Neuronal stem cell (in vitro differentiated cells): ENCODE measurements at regions not wholly inside any gene's neighbourhood (a gene's known extent, or its start where the extent isn't known, plus 50 kb on each side); places are given as distances from the start of the nearest gene placed in this dataset.

Experiments used
- DNase-seq: peaks from one replicate; pipeline ENCODE4 v3.0.0-alpha.2; 2013; ENCODE audit warnings: low spot score
- H2AFZ ChIP-seq: one replicate; pipeline ENCODE4 v1.6.1; 2013; ENCODE audit warnings: mild to moderate bottlenecking, low read length, inconsistent platforms
- H2AK5ac ChIP-seq: 2 replicates; pipeline ENCODE4 v1.6.1; 2013; ENCODE audit warnings: low read depth, mild to moderate bottlenecking, inconsistent platforms, low read length, moderate library complexity, mixed read lengths
- H2BK120ac ChIP-seq: 2 replicates; pipeline ENCODE4 v1.6.1; 2013; ENCODE audit warnings: low read depth, mild to moderate bottlenecking, inconsistent platforms, low read length, moderate library complexity, mixed read lengths
- H2BK12ac ChIP-seq: one replicate; pipeline ENCODE4 v1.6.1; 2013; ENCODE audit warnings: low read length, inconsistent platforms
- H2BK15ac ChIP-seq: 2 replicates; pipeline ENCODE4 v1.6.1; 2013; ENCODE audit warnings: mild to moderate bottlenecking, low read length, inconsistent platforms, mixed read lengths
- H2BK5ac ChIP-seq: one replicate; pipeline ENCODE4 v1.6.1; 2013; ENCODE audit warnings: inconsistent platforms, mild to moderate bottlenecking, low read length, moderate library complexity
- H3K14ac ChIP-seq: one replicate; pipeline ENCODE4 v1.6.1; 2013; ENCODE audit warnings: low read length, inconsistent platforms
- H3K18ac ChIP-seq: 2 replicates; pipeline ENCODE4 v1.6.1; 2013; ENCODE audit warnings: low read length, inconsistent platforms
- H3K23ac ChIP-seq: 2 replicates; pipeline ENCODE4 v1.6.1; 2013; ENCODE audit warnings: low read depth, mild to moderate bottlenecking, mixed read lengths, low read length, inconsistent platforms; ENCODE audit not compliant: poor library complexity
- H3K27ac ChIP-seq: replicated peaks from 3 replicates; pipeline ENCODE4 v1.5.1; 2013; ENCODE audit warnings: low read length, inconsistent platforms
- H3K27me3 ChIP-seq, 3 experiments: 2 replicates each; pipeline ENCODE4 v1.6.1; 2013; ENCODE audit warnings: low read length in 3 of 3, mild to moderate bottlenecking in 2 of 3, inconsistent platforms in 1 of 3, low read depth in 1 of 3, mixed read lengths in 1 of 3, moderate library complexity in 1 of 3; ENCODE audit not compliant: control insufficient read depth in 3 of 3, insufficient read depth in 3 of 3
- H3K36me3 ChIP-seq, 2 donors: replicated peaks in 1 of 2; 2 replicates each; pipeline ENCODE4 v1.6.1; 2013; ENCODE audit warnings: low read length in 2 of 2; ENCODE audit not compliant: control insufficient read depth in 2 of 2, insufficient read depth in 2 of 2
- H3K4ac ChIP-seq: 2 replicates; pipeline ENCODE4 v1.6.1; 2013; ENCODE audit warnings: inconsistent platforms, mild to moderate bottlenecking, low read length, moderate library complexity
- H3K4me1 ChIP-seq, 2 donors: 1 replicate in 1 of 2; 2 replicates in 1 of 2; pipeline ENCODE4 v1.6.1; 2013; ENCODE audit warnings: low read length in 2 of 2, low read depth in 1 of 2; ENCODE audit not compliant: control insufficient read depth in 2 of 2, insufficient read depth in 1 of 2
- H3K4me2 ChIP-seq: one replicate; pipeline ENCODE4 v1.6.1; 2013; ENCODE audit warnings: mild to moderate bottlenecking, low read length, inconsistent platforms; ENCODE audit not compliant: insufficient read depth, poor library complexity, severe bottlenecking
- H3K4me3 ChIP-seq, 2 donors: 2 replicates each; pipeline ENCODE4 v1.5.1; 2013; ENCODE audit warnings: low read length in 2 of 2, mild to moderate bottlenecking in 2 of 2, inconsistent platforms in 1 of 2, moderate library complexity in 1 of 2
- H3K79me1 ChIP-seq: one replicate; pipeline ENCODE4 v1.6.1; 2013; ENCODE audit warnings: low read depth, mild to moderate bottlenecking, inconsistent platforms, low read length, moderate library complexity
- H3K9ac ChIP-seq: one replicate; pipeline ENCODE4 v1.6.1; 2013; ENCODE audit warnings: mild to moderate bottlenecking, low read depth, low read length, inconsistent platforms; ENCODE audit not compliant: poor library complexity
- H3K9me3 ChIP-seq, 2 donors: replicated peaks in 1 of 2; 2 replicates each; pipeline versions ENCODE3 to v1.6.1; 2013; ENCODE audit warnings: low read length in 2 of 2, mild to moderate bottlenecking in 2 of 2, inconsistent platforms in 1 of 2, low read depth in 1 of 2, mixed read lengths in 1 of 2, moderate library complexity in 1 of 2; ENCODE audit not compliant: control insufficient read depth in 2 of 2, insufficient read depth in 1 of 2
- H4K8ac ChIP-seq: one replicate; pipeline ENCODE4 v1.6.1; 2013; ENCODE audit warnings: low read depth, mild to moderate bottlenecking, inconsistent platforms, low read length, moderate library complexity
- H4K91ac ChIP-seq: one replicate; pipeline ENCODE4 v1.6.1; 2013; ENCODE audit warnings: low read length, low read depth, mild to moderate bottlenecking, inconsistent platforms; ENCODE audit not compliant: poor library complexity
- WGBS, 2 donors: extraction: QIAGEN DNeasy Blood & Tissue Kit; methylation state at CpG; one replicate each; pipeline ENCODE4 v1.1.7; 2013; ENCODE audit warnings: missing lambda C conversion rate in 2 of 2, mixed read lengths in 1 of 2; ENCODE audit not compliant: insufficient read length in 2 of 2, insufficient replicate concordance in 1 of 2; ENCODE audit errors: extremely low coverage in 2 of 2; 5-methylcytosine and 5-hydroxymethylcytosine counted together

DNA sequence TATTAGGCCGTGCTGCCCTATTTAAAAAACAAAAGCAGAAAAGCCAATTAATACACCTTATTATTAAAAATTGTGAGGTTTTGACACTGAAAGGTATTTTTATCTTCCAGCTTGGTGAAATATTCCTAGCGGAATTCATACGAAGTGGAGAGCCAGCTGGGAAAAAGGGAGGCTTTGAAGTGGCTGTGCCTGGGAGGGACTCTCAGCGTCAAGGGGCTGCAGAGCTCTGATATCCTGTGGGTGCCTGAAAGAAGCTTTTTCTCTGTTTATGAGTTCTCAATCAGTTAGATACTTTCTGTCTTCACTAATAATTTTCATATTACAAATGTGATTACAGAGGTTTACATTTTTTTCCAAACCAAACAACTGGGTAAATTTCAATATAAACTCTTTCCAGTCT is 140.2 kb upstream of the MIR17HG start:
- Histone ChIP-seq H3K9ac (no peak overlapping the region), H4K8ac (no peak overlapping the region), H3K14ac (no peak overlapping the region), H2BK15ac (no peak overlapping the region), H3K27ac (no peak overlapping the region), H2BK12ac (no peak overlapping the region), H3K4me3 (no peak overlapping the region), H3K27me3 (no peaks in the 10 kb centered on the region), H3K18ac (no peak overlapping the region), H3K79me1 (no peaks in the 10 kb centered on the region), H3K9me3 (peaks cover 3 to 11% of the 10 kb centered on the region in 2 donors), H3K23ac (no peak overlapping the region), H3K36me3 (peaks cover 0 to 1% of the 10 kb centered on the region in 2 donors), H3K4ac (no peak overlapping the region), H3K4me1 (peaks cover 6 to 9% of the 10 kb centered on the region in 2 donors), H2BK120ac (no peak overlapping the region), H2AFZ (peak overlapping the region; percentile 32), H2AK5ac (no peak overlapping the region), H3K4me2 (no peak overlapping the region), H2BK5ac (no peak overlapping the region), H4K91ac (no peak overlapping the region)
- DNase-seq: no peak
- WGBS, 2 donors: no CpG with 5 or more reads among the region's 4 CpGs

- DNase-seq: no peak
- H2AFZ ChIP-seq: no peak overlapping the region
- H3K4me3 ChIP-seq: no peak overlapping the region
- no peak overlapping the region for H2BK12ac ChIP-seq
- no peak overlapping the region for H3K14ac ChIP-seq
- H3K9ac ChIP-seq: no peak overlapping the region
- H2BK15ac ChIP-seq: no peak overlapping the region
- H3K27me3 ChIP-seq: no peaks in the 10 kb centered on the region
- no CpG with 5 or more reads among the region's 3 CpGs for WGBS, 2 donors
- no peak overlapping the region for H2BK120ac ChIP-seq
- no peak overlapping the region for H4K8ac ChIP-seq
- H3K36me3 ChIP-seq: peaks cover 0 to 2% of the 10 kb centered on the region in 2 donors
- H3K79me1 ChIP-seq: no peaks in the 10 kb centered on the region
- H3K27ac ChIP-seq: no peak overlapping the region
- no peak overlapping the region for H4K91ac ChIP-seq
- H3K4me2 ChIP-seq: no peak overlapping the region
- H3K23ac ChIP-seq: no peak overlapping the region
- no peak overlapping the region for H3K18ac ChIP-seq
- H3K4me1 ChIP-seq: peaks cover 2% of the 10 kb centered on the region in 2 donors
- no peak overlapping the region for H3K4ac ChIP-seq
- H2AK5ac ChIP-seq: no peak overlapping the region
- H2BK5ac ChIP-seq: no peak overlapping the region
- peaks cover 3 to 14% of the 10 kb centered on the region in 2 donors for H3K9me3 ChIP-seq
Measured at GRCh38 chr13:91211510-91211909, 136.0 kb upstream of the MIR17HG start.

DNA sequence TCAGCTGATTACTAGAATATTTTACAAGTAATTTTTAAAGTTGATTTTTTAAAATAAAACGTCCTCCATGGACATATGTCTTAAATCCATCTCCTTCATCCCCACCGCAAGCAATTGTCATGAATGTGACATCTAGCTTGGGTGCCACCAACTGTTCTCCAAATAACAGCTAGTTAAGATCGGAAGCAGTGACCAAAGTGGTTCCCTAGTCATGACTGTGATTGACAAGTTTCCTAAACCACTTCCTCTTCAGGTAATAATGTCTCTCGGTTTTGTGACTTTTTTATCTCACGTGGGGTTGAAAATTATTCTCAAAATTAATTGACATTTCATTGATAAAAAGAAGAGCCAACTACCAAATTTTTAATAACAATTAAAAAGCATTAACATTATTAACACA is 135.3 kb upstream of the MIR17HG start:
- H2AFZ ChIP-seq: no peak overlapping the region
- peaks cover 0 to 2% of the 10 kb centered on the region in 2 donors for H3K36me3 ChIP-seq
- H3K79me1 ChIP-seq: no peaks in the 10 kb centered on the region
- no peak overlapping the region for H3K4me2 ChIP-seq
- H3K14ac ChIP-seq: no peak overlapping the region
- no peak overlapping the region for H3K23ac ChIP-seq
- no peak overlapping the region for H2BK5ac ChIP-seq
- DNase-seq: no peak
- H3K18ac ChIP-seq: no peak overlapping the region
- H3K9me3 ChIP-seq: peaks cover 3 to 14% of the 10 kb centered on the region in 2 donors
- H3K4me1 ChIP-seq: peaks cover 2 to 3% of the 10 kb centered on the region in 2 donors
- H2AK5ac ChIP-seq: no peak overlapping the region
- no peaks in the 10 kb centered on the region for H3K27me3 ChIP-seq
- H4K91ac ChIP-seq: no peak overlapping the region
- H2BK15ac ChIP-seq: no peak overlapping the region
- H2BK12ac ChIP-seq: no peak overlapping the region
- H3K4ac ChIP-seq: no peak overlapping the region
- H3K27ac ChIP-seq: no peak overlapping the region
- no peak overlapping the region for H2BK120ac ChIP-seq
- WGBS, 2 donors: no CpG with 5 or more reads among the region's 5 CpGs
- H4K8ac ChIP-seq: no peak overlapping the region
- no peak overlapping the region for H3K9ac ChIP-seq
- H3K4me3 ChIP-seq: no peak overlapping the region

DNA sequence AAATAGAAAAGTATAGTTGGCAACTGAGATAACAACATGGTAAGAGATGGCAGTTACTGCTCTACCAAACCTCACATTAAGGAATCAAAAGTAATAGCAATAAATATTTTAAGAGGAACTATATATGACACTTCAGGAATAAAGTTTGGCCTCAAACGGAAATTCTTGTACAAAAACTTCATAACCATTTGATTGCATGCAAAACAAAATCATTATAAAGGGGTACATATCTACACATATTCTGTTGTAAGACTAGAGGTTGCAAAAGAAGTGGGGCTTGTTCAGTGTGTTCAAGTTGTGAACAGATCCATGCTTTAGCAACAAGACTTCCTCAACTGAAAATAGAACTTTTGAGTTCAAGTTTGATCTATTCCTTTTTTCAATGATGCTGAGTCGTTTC is 133.5 kb upstream of the MIR17HG start:
- no peak overlapping the region for H4K91ac ChIP-seq
- H3K27me3 ChIP-seq: no peaks in the 10 kb centered on the region
- no peak overlapping the region for H3K4ac ChIP-seq
- H3K4me2 ChIP-seq: no peak overlapping the region
- H2BK120ac ChIP-seq: no peak overlapping the region
- H3K9me3 ChIP-seq: peaks cover 3 to 14% of the 10 kb centered on the region in 2 donors
- H3K36me3 ChIP-seq: peaks cover 0 to 2% of the 10 kb centered on the region in 2 donors
- WGBS, 2 donors: no CpG with 5 or more reads among the region's 2 CpGs
- no peak overlapping the region for H4K8ac ChIP-seq
- H3K23ac ChIP-seq: no peak overlapping the region
- H2BK12ac ChIP-seq: no peak overlapping the region
- no peak overlapping the region for H2BK5ac ChIP-seq
- no peak overlapping the region for H3K18ac ChIP-seq
- no peaks in the 10 kb centered on the region for H3K79me1 ChIP-seq
- peaks cover 2 to 14% of the 10 kb centered on the region in 2 donors for H3K4me1 ChIP-seq
- H3K4me3 ChIP-seq: no peak overlapping the region
- no peak overlapping the region for H2BK15ac ChIP-seq
- no peak overlapping the region for H2AK5ac ChIP-seq
- H3K14ac ChIP-seq: no peak overlapping the region
- H3K9ac ChIP-seq: no peak overlapping the region
- no peak for DNase-seq
- no peak overlapping the region for H2AFZ ChIP-seq
- no peak overlapping the region for H3K27ac ChIP-seq
